A549 (cell line): ENCODE measurements at regions not wholly inside any gene's neighbourhood (a gene's known extent, or its start where the extent isn't known, plus 50 kb on each side); places are given as distances from the start of the nearest gene placed in this dataset.

Experiments
- ATAC-seq, 2 experiments: fragments of 200-7000 bp in 1 of 2; fragments of >200 bp in 1 of 2; cut with Nextera tagmentation in 1 of 2; cut with Tn5 transposase in 1 of 2; 3 replicates each; pipeline versions ENCODE4 v1.8.0 to v1.9.1; 2018 to 2020; ENCODE audit warnings: mild to moderate bottlenecking in 1 of 2, moderate library complexity in 1 of 2
- CTCF ChIA-PET: fragments of 300-600 bp; sonication (Branson Sonifier 250); formaldehyde crosslinking; extraction: SDS; loops from one replicate; lab custom pipeline; 2021; ENCODE audit warnings: antibody characterized with exemption, inconsistent platforms; lab: Yijun Ruan, JAX
- POLR2A ChIA-PET: fragments of 350-600 bp; formaldehyde crosslinking; extraction: SDS; loops from one replicate; lab custom pipeline; 2021; ENCODE audit warnings: antibody characterized with exemption, inconsistent platforms; lab: Yijun Ruan, JAX
- DNase-seq, 2 experiments: peaks; one replicate each; pipeline versions ENCODE4 v3.0.0 to v3.0.0-alpha.2; 2011 to 2016; ENCODE audit warnings: low read depth in 1 of 2, low spot score in 1 of 2
- FAIRE-seq: peaks from 2 replicates; lab custom pipeline; 2011; peaks lifted over from hg19 to GRCh38; lab: Jason Lieb, UNC
- H3K27ac ChIP-seq, 2 experiments: fragments of >200 bp; sonication (Bioruptor Twin); formaldehyde crosslinking; 3 replicates each; pipeline ENCODE4 v1.5.1; 2016 to 2017
- H3K4me1 ChIP-seq: fragments of >200 bp; sonication (Bioruptor Twin); formaldehyde crosslinking; 3 replicates; pipeline ENCODE4 v1.6.1; 2016
- H3K4me2 ChIP-seq: fragments of >200 bp; sonication (Bioruptor Twin); formaldehyde crosslinking; 3 replicates; pipeline ENCODE4 v1.6.1; 2016
- H3K4me3 ChIP-seq: fragments of >200 bp; sonication (Bioruptor Twin); formaldehyde crosslinking; 3 replicates; pipeline ENCODE4 v1.5.1; 2016
- H3K9me3 ChIP-seq: fragments of >200 bp; sonication (Bioruptor Twin); formaldehyde crosslinking; 3 replicates; pipeline ENCODE4 v1.6.1; 2016
- CEBPB ChIP-seq, 2 experiments: fragments of >200 bp in 1 of 2; sonication (Bioruptor Twin) in 1 of 2; formaldehyde crosslinking in 1 of 2; IDR thresholded peaks; 2 replicates each; pipeline ENCODE4 v1.6.1; 2012 to 2016
- CHD2 ChIP-seq: fragments of 150-350 bp; IDR thresholded peaks from 2 replicates; pipeline ENCODE4 v1.6.1; 2014; ENCODE audit warnings: low read length; ENCODE audit not compliant: partially characterized antibody
- FOSL2 ChIP-seq, 2 experiments: fragments of 450-650 bp in 1 of 2; fragments of >200 bp in 1 of 2; sonication (Bioruptor Twin) in 1 of 2; formaldehyde crosslinking; IDR thresholded peaks; 2 replicates each; pipeline versions ENCODE4 v1.5.0 to v1.6.1; 2016 to 2020; ENCODE audit warnings: mild to moderate bottlenecking in 1 of 2, moderate library complexity in 1 of 2
- HEYL ChIP-seq: fragments of 250-450 bp; sonication (Bioruptor Pico); IDR thresholded peaks from 2 replicates; pipeline ENCODE4 v1.8.0; 2021; ENCODE audit warnings: mild to moderate bottlenecking, moderate library complexity
- MAZ ChIP-seq: fragments of 150-350 bp; IDR thresholded peaks from 2 replicates; pipeline ENCODE4 v1.6.1; 2014; ENCODE audit warnings: antibody characterized with exemption, low read depth, low read length, borderline replicate concordance
- RAD21 ChIP-seq, 2 experiments: fragments of >200 bp in 1 of 2; sonication (Bioruptor Twin) in 1 of 2; formaldehyde crosslinking in 1 of 2; IDR thresholded peaks in 1 of 2; conservative IDR thresholded peaks in 1 of 2; 2 replicates in 1 of 2; 3 replicates in 1 of 2; pipeline ENCODE4 v1.6.1; 2012 to 2018; ENCODE audit warnings: inconsistent platforms in 1 of 2
- RCOR1 ChIP-seq: fragments of 150-350 bp; IDR thresholded peaks from 2 replicates; pipeline ENCODE4 v1.6.1; 2014; ENCODE audit warnings: antibody characterized with exemption, low read length, low read depth
- RFX5 ChIP-seq: fragments of 450-650 bp; IDR thresholded peaks from 2 replicates; pipeline ENCODE4 v1.7.1; 2014; ENCODE audit warnings: antibody characterized with exemption, mild to moderate bottlenecking, moderate library complexity
- WGBS: methylation state at CpG from one replicate; pipeline ENCODE4 v1.1.6; 2017; ENCODE audit errors: missing lambda C conversion rate; 5-methylcytosine and 5-hydroxymethylcytosine counted together
- TF ChIP-seq, protein P1 (sequence below): fragments of 200-600 bp; sonication (generic); IDR thresholded peaks from 2 replicates; pipeline ENCODE4 v1.6.1; 2016; ENCODE audit warnings: antibody characterized with exemption, mild to moderate bottlenecking, moderate library complexity
- TF ChIP-seq, protein P2 (sequence below): IDR thresholded peaks from 2 replicates; pipeline ENCODE4 v1.6.1; 2012; ENCODE audit warnings: low read depth, borderline replicate concordance
- TF ChIP-seq, protein P3 (sequence below): fragments of >200 bp; sonication (Bioruptor Twin); formaldehyde crosslinking; IDR thresholded peaks from 2 replicates; pipeline ENCODE4 v1.6.1; 2016
- TF ChIP-seq, protein P4 (sequence below): fragments of >200 bp; sonication (Bioruptor Twin); formaldehyde crosslinking; IDR thresholded peaks from 3 replicates; pipeline ENCODE4 v1.5.1; 2016

DNA sequence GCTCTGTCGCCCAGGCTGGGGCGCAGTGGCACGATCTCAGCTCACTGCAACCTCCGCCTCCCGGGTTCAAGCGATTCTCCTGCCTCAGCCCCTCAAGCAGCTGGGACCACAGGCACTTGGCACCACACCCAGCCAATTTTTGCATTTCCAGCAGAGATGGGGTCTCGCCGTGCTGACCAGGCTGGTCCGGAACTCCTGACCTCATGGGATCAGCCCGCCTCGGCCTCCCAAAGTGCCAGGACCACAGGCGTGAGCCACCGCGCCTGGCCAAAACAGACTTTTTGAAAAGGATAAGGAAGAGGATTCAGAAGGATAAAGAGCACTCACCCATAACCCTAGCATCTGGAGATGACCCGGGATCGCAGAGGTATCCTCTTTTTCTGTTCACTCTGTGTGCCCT is 224.5 kb upstream of the AGTR2 start:
- no peak for ATAC-seq
- no peak overlapping the region for H3K4me3 ChIP-seq

DNA sequence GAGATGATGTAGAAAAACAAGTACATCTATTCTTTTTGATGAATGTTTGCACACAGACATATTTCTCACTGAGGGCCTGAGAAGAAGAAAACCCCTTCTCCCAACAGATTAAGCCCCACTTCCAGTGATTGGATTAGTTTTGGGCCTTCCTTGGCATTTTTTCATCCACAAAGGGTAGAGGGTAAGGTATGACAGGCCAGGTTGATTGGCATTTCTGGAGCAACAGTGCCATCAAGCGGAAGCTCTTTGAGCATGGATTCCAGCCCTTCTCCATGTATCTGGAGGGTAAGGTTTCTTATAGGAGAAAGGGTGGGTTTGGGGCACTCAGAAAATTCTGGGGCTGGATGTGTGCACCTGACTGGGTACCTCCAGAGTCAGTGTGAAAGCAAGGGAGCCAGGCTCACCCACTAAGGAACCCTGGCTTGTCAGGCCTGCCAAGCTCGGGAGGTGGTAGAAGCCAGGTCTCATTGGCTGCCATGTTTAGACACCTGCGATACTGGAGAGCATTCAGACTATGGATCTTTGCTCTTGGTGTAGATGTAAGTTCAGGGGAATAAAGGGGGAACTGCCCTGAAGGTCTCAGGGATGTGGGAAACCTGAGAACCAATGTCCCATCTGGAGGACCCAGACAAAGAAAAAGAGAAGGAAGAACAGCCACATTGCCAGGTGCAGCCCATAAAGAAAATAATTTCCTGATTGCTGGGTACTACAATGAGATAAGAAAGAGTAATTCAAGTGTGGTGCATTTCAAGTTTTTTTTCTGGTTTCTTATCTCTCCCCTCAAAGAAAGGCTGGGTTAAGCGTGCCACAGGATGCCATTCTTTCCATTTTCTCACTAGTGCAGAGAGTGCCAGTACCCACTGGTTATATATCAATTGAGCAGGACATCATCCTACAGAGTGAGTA is 222.3 kb upstream of the AGTR2 start:
- Histone ChIP-seq H3K4me1 (no peaks in the 10 kb centered on the region), H3K27ac (no peak overlapping the region), H3K9me3 (peaks cover 7% of the 10 kb centered on the region; the same call in 2 of the 3 replicates), H3K4me2 (no peak overlapping the region), H3K4me3 (no peak overlapping the region)
- ATAC-seq (no peak), FAIRE-seq (no peak), DNase-seq (no peak)
- POLR2A ChIA-PET, result no interaction called here
- 99% methylated on average over 4 of the region's 4 CpGs for WGBS
- TF ChIP-seq, protein P1, sequence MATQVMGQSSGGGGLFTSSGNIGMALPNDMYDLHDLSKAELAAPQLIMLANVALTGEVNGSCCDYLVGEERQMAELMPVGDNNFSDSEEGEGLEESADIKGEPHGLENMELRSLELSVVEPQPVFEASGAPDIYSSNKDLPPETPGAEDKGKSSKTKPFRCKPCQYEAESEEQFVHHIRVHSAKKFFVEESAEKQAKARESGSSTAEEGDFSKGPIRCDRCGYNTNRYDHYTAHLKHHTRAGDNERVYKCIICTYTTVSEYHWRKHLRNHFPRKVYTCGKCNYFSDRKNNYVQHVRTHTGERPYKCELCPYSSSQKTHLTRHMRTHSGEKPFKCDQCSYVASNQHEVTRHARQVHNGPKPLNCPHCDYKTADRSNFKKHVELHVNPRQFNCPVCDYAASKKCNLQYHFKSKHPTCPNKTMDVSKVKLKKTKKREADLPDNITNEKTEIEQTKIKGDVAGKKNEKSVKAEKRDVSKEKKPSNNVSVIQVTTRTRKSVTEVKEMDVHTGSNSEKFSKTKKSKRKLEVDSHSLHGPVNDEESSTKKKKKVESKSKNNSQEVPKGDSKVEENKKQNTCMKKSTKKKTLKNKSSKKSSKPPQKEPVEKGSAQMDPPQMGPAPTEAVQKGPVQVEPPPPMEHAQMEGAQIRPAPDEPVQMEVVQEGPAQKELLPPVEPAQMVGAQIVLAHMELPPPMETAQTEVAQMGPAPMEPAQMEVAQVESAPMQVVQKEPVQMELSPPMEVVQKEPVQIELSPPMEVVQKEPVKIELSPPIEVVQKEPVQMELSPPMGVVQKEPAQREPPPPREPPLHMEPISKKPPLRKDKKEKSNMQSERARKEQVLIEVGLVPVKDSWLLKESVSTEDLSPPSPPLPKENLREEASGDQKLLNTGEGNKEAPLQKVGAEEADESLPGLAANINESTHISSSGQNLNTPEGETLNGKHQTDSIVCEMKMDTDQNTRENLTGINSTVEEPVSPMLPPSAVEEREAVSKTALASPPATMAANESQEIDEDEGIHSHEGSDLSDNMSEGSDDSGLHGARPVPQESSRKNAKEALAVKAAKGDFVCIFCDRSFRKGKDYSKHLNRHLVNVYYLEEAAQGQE, result no peak
- CTCF ChIA-PET, result no interaction called here

More for the DNA sequence above, 224.5 kb upstream of the AGTR2 start:
- H3K4me1 ChIP-seq, result no peaks in the 10 kb centered on the region
- ChIA-PET CTCF (no interaction called here), POLR2A (no interaction called here)
- FAIRE-seq (no peak), DNase-seq (no peak)
- H3K27ac ChIP-seq, result no peak overlapping the region
- H3K4me2 ChIP-seq, result no peak overlapping the region
- TF ChIP-seq, protein P2, sequence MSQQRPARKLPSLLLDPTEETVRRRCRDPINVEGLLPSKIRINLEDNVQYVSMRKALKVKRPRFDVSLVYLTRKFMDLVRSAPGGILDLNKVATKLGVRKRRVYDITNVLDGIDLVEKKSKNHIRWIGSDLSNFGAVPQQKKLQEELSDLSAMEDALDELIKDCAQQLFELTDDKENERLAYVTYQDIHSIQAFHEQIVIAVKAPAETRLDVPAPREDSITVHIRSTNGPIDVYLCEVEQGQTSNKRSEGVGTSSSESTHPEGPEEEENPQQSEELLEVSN, result no peak
- WGBS, result 95% methylated on average over 12 of the region's 16 CpGs
- peaks cover 7% of the 10 kb centered on the region; the same call in 1 of the 3 replicates for H3K9me3 ChIP-seq

DNA sequence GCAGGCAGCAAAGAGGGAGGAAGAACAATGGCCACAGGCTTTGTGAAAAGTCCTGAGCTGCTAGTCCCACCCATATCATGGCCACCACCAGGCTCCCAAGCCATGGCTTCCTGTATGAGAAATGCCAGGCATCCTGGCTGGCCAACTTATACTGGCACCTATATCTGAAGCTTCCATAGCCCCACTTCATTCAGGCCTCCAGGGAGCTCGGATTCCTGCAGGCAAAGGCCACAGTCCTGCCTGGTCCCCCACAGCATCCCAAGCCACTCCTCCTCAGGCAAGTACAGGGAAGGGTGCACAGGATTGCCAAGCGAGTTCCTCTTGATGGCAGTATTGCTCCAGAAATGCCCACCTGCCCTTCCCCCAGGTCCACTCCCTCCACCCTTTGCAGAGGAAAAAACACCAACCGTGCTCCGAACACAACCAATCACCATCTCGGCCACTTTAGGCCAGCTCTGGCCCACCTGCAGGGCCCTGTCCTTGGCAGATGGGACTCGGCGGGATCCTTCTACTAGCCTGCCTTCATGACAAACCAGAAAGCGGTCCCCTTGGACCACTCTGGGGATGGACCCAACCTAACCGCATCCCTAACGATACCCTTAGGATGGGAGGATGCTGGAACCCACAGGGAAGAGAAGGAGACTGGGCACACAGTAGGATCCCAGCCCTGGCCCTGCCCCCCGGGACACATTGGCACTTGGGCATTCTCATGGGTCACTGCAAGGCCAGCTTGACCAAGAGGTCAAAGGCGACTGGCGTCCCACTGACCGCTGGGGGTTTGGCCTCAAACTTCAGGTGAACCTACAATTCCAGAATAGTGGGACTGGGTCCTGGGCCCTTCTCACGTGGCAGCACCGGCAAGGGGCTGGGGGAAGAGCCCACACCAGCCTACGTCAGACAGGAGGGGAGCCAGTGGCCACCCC is 220.4 kb upstream of the AGTR2 start:
- TF ChIP-seq CEBPB (IDR thresholded peaks at IDR 0.05) (no peak), RCOR1 (no peak), RAD21 (conservative IDR thresholded peaks at IDR 0.05 in 1 of 2, IDR thresholded peaks at IDR 0.05 in 1 of 2) (no peak), FOSL2 (IDR thresholded peaks at IDR 0.05) (no peak), FOSL2 (CRISPR knock-in tag; IDR thresholded peaks at IDR 0.05) (no peak)
- no peak overlapping the region for H3K4me3 ChIP-seq
- ChIA-PET CTCF (interaction anchor here (1.3 kb wide), 1 partner anchor 10 kb away, joined by 5 read pairs; no protein-coding TSS in a partner anchor), POLR2A (no interaction called here)
- no peak overlapping the region for H3K4me2 ChIP-seq
- no peak for FAIRE-seq
- 94% methylated on average over 6 of the region's 17 CpGs for WGBS
- H3K27ac ChIP-seq, result no peak overlapping the region
- no peak for DNase-seq
- H3K4me1 ChIP-seq, result no peaks in the 10 kb centered on the region
- ATAC-seq, result no peak
- H3K9me3 ChIP-seq, result no peaks in the 10 kb centered on the region; the same call in 2 of the 3 replicates

DNA sequence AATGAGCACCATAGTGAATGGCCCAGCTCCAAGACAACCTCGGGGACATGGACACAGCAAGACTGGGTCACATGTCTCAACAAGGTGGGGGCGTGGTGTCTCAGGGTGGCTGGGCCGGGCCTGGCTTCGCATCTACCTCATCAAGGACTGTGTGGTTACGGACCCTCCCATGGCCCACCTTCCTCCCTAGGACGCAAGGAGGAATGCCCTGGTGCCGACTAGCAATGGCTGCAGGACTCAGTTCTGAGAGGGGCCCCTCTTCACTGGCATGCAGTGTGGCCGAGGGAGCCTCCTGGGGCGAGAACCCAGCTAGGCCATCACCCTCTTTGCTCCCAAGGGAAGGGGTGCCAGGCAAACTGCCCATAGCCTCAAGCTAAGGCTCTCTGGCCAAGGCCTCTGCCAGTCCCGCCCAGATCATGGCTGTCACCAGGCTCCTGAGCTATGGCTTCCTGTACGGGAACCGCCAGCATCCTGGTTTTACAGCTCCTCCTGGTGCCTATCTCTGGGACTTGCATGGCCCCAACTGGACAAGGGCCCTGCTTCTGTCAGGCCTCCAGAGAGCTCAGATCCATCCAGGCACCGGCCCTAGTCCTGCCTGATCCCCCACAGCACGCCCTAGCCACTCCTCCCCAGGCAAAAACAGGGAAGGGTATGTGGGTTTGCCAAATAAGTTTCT is 218.0 kb upstream of the AGTR2 start:
- WGBS, result 100% methylated on average over 3 of the region's 14 CpGs

More for the DNA sequence above, 218.0 kb upstream of the AGTR2 start:
- ATAC-seq (no peak), DNase-seq (no peak), FAIRE-seq (no peak)
- H3K4me1 ChIP-seq, result no peaks in the 10 kb centered on the region
- no peak overlapping the region for H3K4me2 ChIP-seq
- no peak overlapping the region for H3K4me3 ChIP-seq
- CTCF ChIA-PET, result no interaction called here
- POLR2A ChIA-PET, result no interaction called here
- H3K9me3 ChIP-seq, result no peaks in the 10 kb centered on the region; the same call in 2 of the 3 replicates
- TF ChIP-seq CHD2, result no peak
- no peak for TF ChIP-seq HEYL (CRISPR knock-in tag)
- TF ChIP-seq, protein P3, sequence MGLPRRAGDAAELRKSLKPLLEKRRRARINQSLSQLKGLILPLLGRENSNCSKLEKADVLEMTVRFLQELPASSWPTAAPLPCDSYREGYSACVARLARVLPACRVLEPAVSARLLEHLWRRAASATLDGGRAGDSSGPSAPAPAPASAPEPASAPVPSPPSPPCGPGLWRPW, result no peak
- TF ChIP-seq RFX5, result no peak
- no peak for TF ChIP-seq MAZ
- TF ChIP-seq, protein P4, sequence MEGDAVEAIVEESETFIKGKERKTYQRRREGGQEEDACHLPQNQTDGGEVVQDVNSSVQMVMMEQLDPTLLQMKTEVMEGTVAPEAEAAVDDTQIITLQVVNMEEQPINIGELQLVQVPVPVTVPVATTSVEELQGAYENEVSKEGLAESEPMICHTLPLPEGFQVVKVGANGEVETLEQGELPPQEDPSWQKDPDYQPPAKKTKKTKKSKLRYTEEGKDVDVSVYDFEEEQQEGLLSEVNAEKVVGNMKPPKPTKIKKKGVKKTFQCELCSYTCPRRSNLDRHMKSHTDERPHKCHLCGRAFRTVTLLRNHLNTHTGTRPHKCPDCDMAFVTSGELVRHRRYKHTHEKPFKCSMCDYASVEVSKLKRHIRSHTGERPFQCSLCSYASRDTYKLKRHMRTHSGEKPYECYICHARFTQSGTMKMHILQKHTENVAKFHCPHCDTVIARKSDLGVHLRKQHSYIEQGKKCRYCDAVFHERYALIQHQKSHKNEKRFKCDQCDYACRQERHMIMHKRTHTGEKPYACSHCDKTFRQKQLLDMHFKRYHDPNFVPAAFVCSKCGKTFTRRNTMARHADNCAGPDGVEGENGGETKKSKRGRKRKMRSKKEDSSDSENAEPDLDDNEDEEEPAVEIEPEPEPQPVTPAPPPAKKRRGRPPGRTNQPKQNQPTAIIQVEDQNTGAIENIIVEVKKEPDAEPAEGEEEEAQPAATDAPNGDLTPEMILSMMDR, result no peak
- no peak overlapping the region for H3K27ac ChIP-seq
